HepG2 (cell line): ENCODE measurements at regions not wholly inside any gene's neighbourhood (a gene's known extent, or its start where the extent isn't known, plus 50 kb on each side); places are given as distances from the start of the nearest gene placed in this dataset.
A peak's percentile ranks its signal among the peaks of the same experiment; 100 is the strongest.
"Not testable (repeated sequence)": the region's sequence is repeated elsewhere in the genome, so short reads cannot be mapped to it uniquely, and the experiment has no call there.

Experiments used
- ATAC-seq: fragments of 200-7000 bp; cut with Tn5 transposase; 3 replicates; pipeline ENCODE4 v1.9.1; 2020; ENCODE audit warnings: mild to moderate bottlenecking, moderate library complexity
- BruUV-seq: library from RNA; stranded (reverse); fragments of 400-500 nt; replicated peaks from 2 replicates; lab custom pipeline; 2021; lab: Mats Ljungman, UMichigan
- CTCF ChIA-PET: fragments of 300-600 bp; formaldehyde crosslinking; extraction: SDS; loops from one replicate; lab custom pipeline; 2021; ENCODE audit warnings: low total read pairs, inconsistent platforms, low intra/inter-chr PET ratio; lab: Yijun Ruan, JAX
- POLR2A ChIA-PET: fragments of 350-600 bp; sonication (Branson Sonifier 250); formaldehyde crosslinking; loops from one replicate; lab custom pipeline; 2020; ENCODE audit warnings: antibody characterized with exemption, inconsistent platforms; lab: Yijun Ruan, JAX
- DNase-seq: peaks from one replicate; pipeline ENCODE4 v3.0.0-alpha.2; 2015; ENCODE audit warnings: low spot score
- FAIRE-seq: peaks from 3 replicates; lab custom pipeline; 2011; peaks lifted over from hg19 to GRCh38; lab: Jason Lieb, UNC
- H2AFZ ChIP-seq: one replicate; pipeline ENCODE4 v1.6.1; 2011; ENCODE audit warnings: low read length, inconsistent platforms
- H3K27ac ChIP-seq: fragments of 300-600 bp; 3 replicates; pipeline ENCODE4 v1.8.0; 2011; ENCODE audit warnings: mixed run types, mild to moderate bottlenecking, mixed read lengths, low read length, inconsistent platforms; ENCODE audit not compliant: insufficient read depth; ENCODE audit errors: extremely low read length
- H3K27me3 ChIP-seq, 2 experiments: fragments of 200-600 bp in 1 of 2; 2 replicates in 1 of 2; 3 replicates in 1 of 2; pipeline versions ENCODE4 v1.6.0 to v1.8.0; 2011; ENCODE audit warnings: low read length in 2 of 2, mild to moderate bottlenecking in 2 of 2, moderate library complexity in 2 of 2, inconsistent platforms in 1 of 2; ENCODE audit not compliant: insufficient read depth in 2 of 2, control insufficient read depth in 1 of 2
- H3K36me3 ChIP-seq, 2 experiments: fragments of 200-600 bp in 1 of 2; replicated peaks in 1 of 2; 2 replicates in 1 of 2; 3 replicates in 1 of 2; pipeline versions ENCODE4 v1.5.1 to v1.8.0; 2011; ENCODE audit warnings: low read length in 2 of 2, inconsistent platforms in 1 of 2; ENCODE audit not compliant: insufficient read depth in 2 of 2, control insufficient read depth in 1 of 2
- H3K4me1 ChIP-seq: 2 replicates; pipeline ENCODE4 v1.5.1; 2012; ENCODE audit warnings: low read length, inconsistent platforms; ENCODE audit not compliant: insufficient read depth
- H3K4me2 ChIP-seq: 2 replicates; pipeline ENCODE4 v1.6.0; 2011; ENCODE audit warnings: low read depth, low read length, inconsistent platforms
- H3K4me3 ChIP-seq, 3 experiments: fragments of 200-600 bp in 1 of 3; sonication (generic), shearing (Covaris generic) in 1 of 3; replicated peaks in 1 of 3; 2 replicates each; pipeline ENCODE4 v1.5.1; 2011 to 2016; ENCODE audit warnings: low read length in 3 of 3, inconsistent platforms in 2 of 3, low read depth in 2 of 3, mild to moderate bottlenecking in 2 of 3, control low read depth in 1 of 3, mixed read lengths in 1 of 3; ENCODE audit not compliant: insufficient read depth in 1 of 3
- H3K79me2 ChIP-seq: one replicate; pipeline ENCODE4 v1.6.1; 2011; ENCODE audit warnings: low read length, inconsistent platforms; ENCODE audit not compliant: insufficient read depth
- H3K9ac ChIP-seq: 2 replicates; pipeline ENCODE4 v1.6.0; 2011; ENCODE audit warnings: mild to moderate bottlenecking, low read depth, low read length, inconsistent platforms; ENCODE audit not compliant: insufficient read depth
- H3K9me3 ChIP-seq: 2 replicates; pipeline ENCODE4 v1.5.1; 2012; ENCODE audit warnings: mild to moderate bottlenecking, low read length
- H4K20me1 ChIP-seq: 2 replicates; pipeline ENCODE4 v1.6.0; 2011; ENCODE audit warnings: inconsistent platforms, mild to moderate bottlenecking, low read length, moderate library complexity; ENCODE audit not compliant: insufficient read depth
- XRCC5 ChIP-seq: fragments of 200-400 bp; formaldehyde crosslinking; optimal IDR thresholded peaks from 2 replicates; pipeline ENCODE3; 2017; ENCODE audit warnings: mild to moderate bottlenecking, low read length
- WGBS: methylation state at CpG from one replicate; pipeline ENCODE4 v1.1.6; 2017; ENCODE audit warnings: low lambda C conversion rate; 5-methylcytosine and 5-hydroxymethylcytosine counted together
- in situ Hi-C: cut with HindIII; loops from 2 replicates; pipeline ENCODE4 v1.10.0; 2017; ENCODE audit warnings: low pct_unique_long_range_greater_than_20kb; ENCODE audit not compliant: extremely low pct_ligation_motif_present
- intact Hi-C: fragments of 100-400 bp; cut with micrococcal nuclease; formaldehyde crosslinking; loops from one replicate; pipeline ENCODE4 v1.10.0; 2022; ENCODE audit not compliant: unreplicated experiment
- TF ChIP-seq, protein P1 (sequence below): sonication (generic); formaldehyde crosslinking; conservative IDR thresholded peaks from 2 replicates; pipeline ENCODE4 v1.4.0; 2020; ENCODE audit warnings: missing genetic modification reagents

DNA sequence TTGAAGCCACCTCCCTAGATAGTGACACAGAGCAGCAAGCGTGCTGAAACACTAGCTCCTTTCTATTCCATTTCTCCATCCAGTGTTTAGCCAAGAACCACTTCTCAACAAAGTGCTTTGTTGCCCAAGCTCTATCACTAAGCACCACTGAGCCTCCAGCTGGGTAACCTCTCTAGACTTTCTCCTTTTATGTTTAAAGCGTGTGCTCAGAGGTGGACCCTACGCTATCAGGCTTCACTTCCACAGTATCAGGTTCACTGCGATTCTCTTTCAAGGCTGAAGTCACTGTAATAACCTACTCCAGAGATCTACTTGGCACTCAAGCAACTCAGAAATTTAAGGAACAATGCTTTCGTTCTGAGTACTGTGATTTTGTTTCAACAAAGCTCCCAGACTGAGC is 197.9 kb downstream of the LNPK start:
- H2AFZ ChIP-seq: no peak overlapping the region
- no peaks in the 10 kb centered on the region for H3K4me1 ChIP-seq
- H4K20me1 ChIP-seq: no peaks in the 10 kb centered on the region
- ChIA-PET POLR2A (no interaction called here), CTCF (no interaction called here)
- DNase-seq (no peak), FAIRE-seq (peak; percentile 54), ATAC-seq (peak; percentile 54)
- no peak overlapping the region for H3K4me3 ChIP-seq
- no peaks in the 10 kb centered on the region for H3K27me3 ChIP-seq
- in situ Hi-C loops: no loop called here
- TF ChIP-seq, protein P1, sequence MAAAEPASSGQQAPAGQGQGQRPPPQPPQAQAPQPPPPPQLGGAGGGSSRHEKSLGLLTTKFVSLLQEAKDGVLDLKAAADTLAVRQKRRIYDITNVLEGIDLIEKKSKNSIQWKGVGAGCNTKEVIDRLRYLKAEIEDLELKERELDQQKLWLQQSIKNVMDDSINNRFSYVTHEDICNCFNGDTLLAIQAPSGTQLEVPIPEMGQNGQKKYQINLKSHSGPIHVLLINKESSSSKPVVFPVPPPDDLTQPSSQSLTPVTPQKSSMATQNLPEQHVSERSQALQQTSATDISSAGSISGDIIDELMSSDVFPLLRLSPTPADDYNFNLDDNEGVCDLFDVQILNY (CRISPR knock-in tag): no peak
- peak; percentile 42 for TF ChIP-seq XRCC5
- H3K27ac ChIP-seq: no peak overlapping the region
- no peak overlapping the region for H3K4me2 ChIP-seq
- H3K36me3 ChIP-seq: no peaks in the 10 kb centered on the region
- no peaks in the 10 kb centered on the region for H3K9me3 ChIP-seq
- no TSS peak for BruUV-seq
- H3K79me2 ChIP-seq: no peaks in the 10 kb centered on the region
- H3K9ac ChIP-seq: no peak overlapping the region
- intact Hi-C loops: no loop called here
- 23% methylated on average over 5 of the region's 5 CpGs for WGBS

DNA sequence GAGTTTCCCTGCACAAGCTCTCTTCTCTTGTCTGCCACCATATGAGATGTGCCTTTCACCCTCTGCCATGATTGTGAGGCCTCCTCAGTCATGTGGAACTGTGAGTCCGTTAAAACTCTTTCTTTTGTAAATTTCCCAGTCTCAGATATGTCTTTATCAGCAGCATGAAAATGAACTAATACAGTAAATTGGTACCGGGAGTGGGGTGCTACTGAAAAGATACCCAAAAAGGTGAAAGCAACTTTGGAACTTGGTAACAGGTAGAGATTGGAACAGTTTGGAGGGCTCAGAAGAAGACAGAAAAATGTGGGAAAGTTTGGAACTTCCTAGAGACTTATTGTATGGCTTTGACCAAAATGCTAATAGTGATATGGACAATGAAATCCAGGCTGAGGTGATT is 205.6 kb downstream of the LNPK start:
- H3K27ac ChIP-seq, H3K27me3 ChIP-seq, CTCF ChIA-PET, DNase-seq, in situ Hi-C loops, H3K4me3 ChIP-seq, H3K9ac ChIP-seq, FAIRE-seq, H2AFZ ChIP-seq, intact Hi-C loops, ATAC-seq, H3K79me2 ChIP-seq, H4K20me1 ChIP-seq, H3K36me3 ChIP-seq, BruUV-seq, POLR2A ChIA-PET, H3K4me2 ChIP-seq, H3K4me1 ChIP-seq: not testable (repeated sequence)
- 58% methylated on average over 2 of the region's 2 CpGs for WGBS
- peaks cover 18% of the 10 kb centered on the region for H3K9me3 ChIP-seq
